ENCODE measurements at regions not wholly inside any gene's neighbourhood (a gene's known extent, or its start where the extent isn't known, plus 50 kb on each side); places are given as distances from the start of the nearest gene placed in this dataset.

GRCh38 chr15:25178835-25179672, 224.3 kb downstream of the SNRPN start:
- TF ChIP-seq, protein P1, sequence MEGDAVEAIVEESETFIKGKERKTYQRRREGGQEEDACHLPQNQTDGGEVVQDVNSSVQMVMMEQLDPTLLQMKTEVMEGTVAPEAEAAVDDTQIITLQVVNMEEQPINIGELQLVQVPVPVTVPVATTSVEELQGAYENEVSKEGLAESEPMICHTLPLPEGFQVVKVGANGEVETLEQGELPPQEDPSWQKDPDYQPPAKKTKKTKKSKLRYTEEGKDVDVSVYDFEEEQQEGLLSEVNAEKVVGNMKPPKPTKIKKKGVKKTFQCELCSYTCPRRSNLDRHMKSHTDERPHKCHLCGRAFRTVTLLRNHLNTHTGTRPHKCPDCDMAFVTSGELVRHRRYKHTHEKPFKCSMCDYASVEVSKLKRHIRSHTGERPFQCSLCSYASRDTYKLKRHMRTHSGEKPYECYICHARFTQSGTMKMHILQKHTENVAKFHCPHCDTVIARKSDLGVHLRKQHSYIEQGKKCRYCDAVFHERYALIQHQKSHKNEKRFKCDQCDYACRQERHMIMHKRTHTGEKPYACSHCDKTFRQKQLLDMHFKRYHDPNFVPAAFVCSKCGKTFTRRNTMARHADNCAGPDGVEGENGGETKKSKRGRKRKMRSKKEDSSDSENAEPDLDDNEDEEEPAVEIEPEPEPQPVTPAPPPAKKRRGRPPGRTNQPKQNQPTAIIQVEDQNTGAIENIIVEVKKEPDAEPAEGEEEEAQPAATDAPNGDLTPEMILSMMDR (IDR thresholded peaks at IDR 0.05; ENCODE audit: low read depth, low read length): no peak
- TF ChIP-seq POLR2A (IDR thresholded peaks at IDR 0.05; ENCODE audit: extremely low read depth, insufficient read length): no peak
- TF ChIP-seq MYC (IDR thresholded peaks at IDR 0.05; ENCODE audit: low read depth, low read length): no peak

All from NB4 (cell line).